GM18861 (cell line): ENCODE measurements at regions not wholly inside any gene's neighbourhood (a gene's known extent, or its start where the extent isn't known, plus 50 kb on each side); places are given as distances from the start of the nearest gene placed in this dataset.
"Not testable (repeated sequence)": the region's sequence is repeated elsewhere in the genome, so short reads cannot be mapped to it uniquely, and the experiment has no call there.

Experiments used
- ATAC-seq: cut with Tn5 transposase; IDR thresholded peaks from one replicate; pipeline ENCODE4 v1.9.1; 2021; ENCODE audit not compliant: unreplicated experiment

- ATAC-seq: not testable (repeated sequence)
Measured at GRCh38 chr1:168457296-168457695, 86.5 kb downstream of the XCL2 start.

GRCh38 chr1:168455764-168456163, 88.0 kb downstream of the XCL2 start:
- ATAC-seq: no peak

- ATAC-seq: no peak
Measured at GRCh38 chr1:168454211-168454815, 89.5 kb downstream of the XCL2 start.

- ATAC-seq: no peak
Measured at GRCh38 chr1:168453056-168453455, 90.7 kb downstream of the XCL2 start.

DNA sequence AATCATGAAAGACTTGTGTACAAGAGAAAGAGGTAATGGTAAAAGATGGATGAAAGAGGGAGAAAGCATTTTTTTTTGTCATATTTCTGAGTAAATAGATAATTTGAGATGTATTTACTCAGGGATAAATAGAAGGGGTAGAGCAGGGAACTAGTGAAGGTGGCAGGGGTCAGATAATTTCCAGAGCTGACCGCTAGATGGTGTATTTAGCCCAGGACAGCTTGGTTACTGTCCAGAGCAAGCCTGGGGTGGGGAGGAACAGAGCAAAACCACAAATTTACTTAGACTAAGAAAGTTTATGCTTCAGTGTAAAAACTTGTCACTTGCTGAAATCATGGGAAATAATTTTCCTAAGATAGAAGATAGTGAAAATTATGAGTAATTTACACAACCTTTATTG, 91.5 kb downstream of the XCL2 start:
- ATAC-seq: no peak

DNA sequence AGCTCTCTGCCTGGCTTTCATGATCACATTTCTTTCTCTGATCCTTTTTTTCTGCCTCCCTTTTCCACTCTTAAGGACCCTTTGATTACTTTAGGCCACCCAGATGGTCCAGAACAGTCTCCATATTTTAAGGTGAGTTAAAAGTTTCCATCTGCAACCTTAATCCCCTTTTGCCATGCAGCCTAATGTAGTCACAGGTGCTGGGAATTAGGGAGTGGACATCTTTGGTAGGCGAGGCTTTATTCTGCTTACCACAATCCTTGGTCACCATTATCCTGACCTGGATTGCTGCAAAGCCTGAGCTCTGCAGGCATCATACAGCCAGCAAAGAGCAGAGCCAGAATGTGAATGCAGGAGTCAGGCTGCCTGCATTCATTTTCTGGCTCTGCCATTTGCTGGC, 95.9 kb downstream of the XCL2 start:
- no peak for ATAC-seq

- no peak for ATAC-seq
Measured at GRCh38 chr1:168446081-168446480, 97.7 kb downstream of the XCL2 start.

- no peak for ATAC-seq
Measured at GRCh38 chr1:168443899-168444298, 99.9 kb downstream of the XCL2 start.

DNA sequence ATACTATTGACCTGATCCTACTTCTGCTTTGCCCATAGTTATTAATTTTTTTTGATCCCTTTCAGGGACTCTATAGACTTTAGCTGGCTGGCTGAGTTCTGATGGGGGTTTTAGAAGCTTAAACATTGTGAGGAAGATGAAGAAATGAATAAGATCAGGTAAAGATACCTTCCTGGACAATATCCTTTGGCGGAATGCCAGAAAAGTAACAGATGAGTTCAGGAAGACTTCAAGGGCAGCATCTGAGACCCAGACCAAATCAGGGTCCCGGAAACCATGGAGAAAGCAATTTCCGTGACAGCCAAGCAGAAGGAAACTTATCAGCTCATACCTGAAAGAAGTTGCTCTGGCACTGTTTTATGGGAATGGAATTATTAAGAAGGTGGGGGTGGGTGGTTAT, 100.4 kb downstream of the XCL2 start:
- no peak for ATAC-seq

DNA sequence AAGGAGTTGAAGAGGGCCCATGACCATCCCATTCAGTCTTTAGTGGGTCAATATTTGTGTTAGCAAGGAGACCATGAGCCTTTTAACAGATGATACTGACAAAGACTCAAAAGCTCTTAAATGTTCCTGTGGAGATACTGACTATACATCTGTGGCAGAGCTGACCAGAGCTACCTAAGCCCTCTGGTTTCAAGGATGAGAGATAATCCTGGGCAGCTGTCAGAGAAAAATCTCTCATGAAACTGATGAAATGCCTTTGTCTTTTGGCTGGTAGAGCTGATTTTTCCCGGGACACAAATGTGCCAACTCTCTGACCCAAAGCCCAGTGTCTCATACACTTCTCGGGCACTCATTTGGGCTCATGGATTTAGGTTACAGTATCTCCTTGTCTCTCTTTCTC, 100.9 kb downstream of the XCL2 start:
- no peak for ATAC-seq

DNA sequence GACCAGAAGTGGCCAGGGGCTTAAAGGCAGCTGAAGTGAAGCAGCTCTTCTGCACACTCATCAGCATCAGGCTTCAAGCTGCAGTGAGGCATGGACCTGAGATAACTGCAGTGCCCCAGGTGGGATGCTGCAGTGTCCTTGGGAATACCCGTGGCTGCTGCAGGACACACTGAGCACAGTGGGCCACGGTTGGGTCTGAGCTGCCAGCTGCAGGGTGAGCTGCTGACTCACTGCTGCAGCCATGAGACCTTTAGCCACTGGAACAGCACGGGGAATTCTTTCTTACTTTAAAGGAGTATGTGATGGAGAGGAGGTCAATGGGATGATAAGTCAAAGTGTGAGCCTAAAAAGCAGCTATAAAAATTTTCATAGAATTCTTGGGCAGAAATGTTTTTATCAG, 102.1 kb downstream of the XCL2 start:
- ATAC-seq: no peak

DNA sequence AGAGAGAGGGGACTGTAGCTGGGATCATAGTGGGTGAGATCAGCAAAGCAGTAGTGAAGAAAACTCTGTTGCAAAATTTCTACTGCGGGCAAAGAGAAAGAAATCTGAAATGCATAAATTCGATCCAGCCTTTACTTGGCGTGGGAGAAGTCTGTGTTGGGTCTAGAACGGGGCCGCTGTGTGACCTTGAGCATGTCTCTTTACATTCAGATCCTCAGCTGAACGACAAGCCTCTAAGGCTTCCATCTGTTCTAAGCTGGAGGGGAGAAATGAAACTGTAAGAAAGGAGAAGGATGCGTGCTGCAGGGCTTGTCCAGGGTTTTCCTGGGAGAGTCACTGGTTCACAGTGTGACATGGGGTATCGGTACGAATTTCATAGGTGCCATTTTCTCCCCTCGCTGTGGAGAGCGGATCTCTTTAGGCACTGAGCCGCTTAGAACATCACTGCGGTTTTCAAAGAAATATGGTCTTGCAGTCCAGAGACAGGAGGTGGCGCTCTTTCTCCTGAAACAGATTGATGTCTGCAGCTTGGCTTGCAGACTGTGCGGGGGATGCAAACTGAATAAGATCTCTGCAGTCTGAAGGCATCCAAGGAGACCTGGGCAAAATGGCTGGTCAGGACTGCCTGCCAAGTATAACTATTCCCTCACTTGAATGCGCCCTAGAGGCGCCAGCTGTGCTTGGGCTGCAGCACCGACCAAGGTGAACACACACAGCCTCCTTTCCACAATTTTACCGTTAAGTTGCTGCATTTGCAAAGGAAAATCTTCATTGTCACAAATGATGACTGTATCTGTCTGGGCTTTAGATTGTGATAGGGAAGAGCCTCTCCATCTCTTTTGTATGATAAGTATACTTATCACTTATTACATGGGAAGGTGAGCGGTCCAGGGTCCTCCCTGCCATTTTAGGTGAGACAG, 104.1 kb downstream of the XCL2 start:
- ATAC-seq: peak; percentile 84

DNA sequence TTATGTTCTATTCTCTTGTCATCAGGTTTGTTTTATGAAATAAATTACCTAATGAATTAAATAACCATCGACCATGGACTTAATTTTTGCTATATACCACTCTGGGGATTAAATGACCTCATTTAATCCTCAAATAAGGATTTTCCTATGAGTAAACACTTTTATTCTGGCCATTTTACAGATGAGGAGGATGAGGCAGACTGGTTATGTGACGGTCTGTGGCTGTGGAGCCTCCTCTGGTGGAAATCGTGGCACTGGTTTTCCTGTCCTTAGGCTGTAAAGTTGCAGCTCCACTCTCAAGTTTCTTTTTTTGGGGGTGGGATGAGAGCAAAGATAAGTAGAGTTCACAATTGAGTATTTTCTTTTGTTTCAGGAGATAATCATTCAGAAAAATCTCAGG, 105.2 kb downstream of the XCL2 start:
- no peak for ATAC-seq

GRCh38 chr1:168437821-168438220, 106.0 kb downstream of the XCL2 start:
- no peak for ATAC-seq

- ATAC-seq: no peak
Measured at GRCh38 chr1:168435439-168435838, 108.4 kb downstream of the XCL2 start.

DNA sequence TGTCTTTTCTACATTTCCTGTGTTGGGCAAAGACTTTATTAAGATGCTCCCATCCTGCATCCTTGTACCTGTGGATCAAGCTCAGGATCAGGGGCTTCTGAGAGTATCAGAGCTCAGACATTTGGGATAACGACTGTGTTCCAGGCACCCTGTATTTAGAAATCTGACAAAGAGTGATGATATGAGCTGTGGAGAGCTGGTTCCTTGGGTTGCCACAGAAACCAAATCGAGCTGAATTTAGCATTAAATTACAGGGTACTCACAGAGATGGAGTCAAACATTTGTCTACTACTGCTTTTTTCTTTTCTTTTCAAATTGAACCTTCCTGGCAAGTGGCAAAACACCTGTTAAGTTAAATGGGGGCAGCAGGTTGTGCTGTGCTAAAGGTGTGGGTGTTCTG, 110.6 kb downstream of the XCL2 start:
- no peak for ATAC-seq

DNA sequence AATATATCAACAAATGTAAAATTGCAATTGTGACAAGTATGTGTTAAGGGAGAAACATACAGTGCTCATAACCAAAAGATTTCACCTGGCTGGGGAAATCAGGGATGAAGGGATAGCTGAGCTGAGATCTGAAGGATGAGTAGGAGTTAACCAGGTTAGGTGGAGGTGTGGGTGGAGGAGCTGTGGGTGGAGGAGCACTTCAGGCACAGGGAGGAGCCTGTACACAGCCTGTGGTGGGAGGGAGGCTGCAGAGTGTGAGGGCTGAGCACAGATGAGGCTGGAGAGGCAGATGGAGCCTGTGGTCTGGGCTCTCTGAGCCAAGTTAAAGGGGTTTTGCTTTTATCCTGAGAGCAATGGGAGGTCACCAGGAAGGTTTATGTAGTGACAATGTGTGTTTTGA, 111.9 kb downstream of the XCL2 start:
- no peak for ATAC-seq

GRCh38 chr1:168430321-168430720, 113.5 kb downstream of the XCL2 start:
- no peak for ATAC-seq

GRCh38 chr1:168428063-168428731, 115.6 kb downstream of the XCL2 start:
- ATAC-seq: no peak

DNA sequence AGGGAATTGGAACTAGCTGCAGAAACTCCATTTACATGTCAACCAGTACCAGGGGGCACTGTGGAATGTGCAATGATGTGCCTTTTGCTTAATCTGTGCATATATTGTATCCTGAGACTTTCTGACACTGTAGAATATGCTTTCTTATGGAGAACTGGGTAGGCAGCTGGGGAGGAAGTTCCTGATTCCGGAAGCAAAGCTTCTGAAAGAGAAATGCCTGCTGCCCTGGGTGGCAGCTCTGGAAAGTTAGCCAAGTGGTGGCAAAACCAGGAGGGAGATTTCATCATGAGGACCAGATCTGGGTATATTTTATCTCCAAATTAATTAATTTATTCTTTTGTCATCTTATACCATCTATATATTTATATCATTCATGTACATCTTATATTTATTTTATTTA, 116.7 kb downstream of the XCL2 start:
- no peak for ATAC-seq

GRCh38 chr1:168424281-168424680, 119.5 kb downstream of the XCL2 start:
- no peak for ATAC-seq
